HG02885 (cell line): ENCODE measurements at regions not wholly inside any gene's neighbourhood (a gene's known extent, or its start where the extent isn't known, plus 50 kb on each side); places are given as distances from the start of the nearest gene placed in this dataset.
A peak's percentile ranks its signal among the peaks of the same experiment; 100 is the strongest.

Source experiments
- ATAC-seq: cut with Tn5 transposase; IDR thresholded peaks from one replicate; pipeline ENCODE4 v1.9.1; 2021; ENCODE audit warnings: mild to moderate bottlenecking; ENCODE audit not compliant: unreplicated experiment, poor library complexity

GRCh38 chr5:173689171-173689736 lies 72.8 kb upstream of the BOD1 start:
- no peak for ATAC-seq

DNA sequence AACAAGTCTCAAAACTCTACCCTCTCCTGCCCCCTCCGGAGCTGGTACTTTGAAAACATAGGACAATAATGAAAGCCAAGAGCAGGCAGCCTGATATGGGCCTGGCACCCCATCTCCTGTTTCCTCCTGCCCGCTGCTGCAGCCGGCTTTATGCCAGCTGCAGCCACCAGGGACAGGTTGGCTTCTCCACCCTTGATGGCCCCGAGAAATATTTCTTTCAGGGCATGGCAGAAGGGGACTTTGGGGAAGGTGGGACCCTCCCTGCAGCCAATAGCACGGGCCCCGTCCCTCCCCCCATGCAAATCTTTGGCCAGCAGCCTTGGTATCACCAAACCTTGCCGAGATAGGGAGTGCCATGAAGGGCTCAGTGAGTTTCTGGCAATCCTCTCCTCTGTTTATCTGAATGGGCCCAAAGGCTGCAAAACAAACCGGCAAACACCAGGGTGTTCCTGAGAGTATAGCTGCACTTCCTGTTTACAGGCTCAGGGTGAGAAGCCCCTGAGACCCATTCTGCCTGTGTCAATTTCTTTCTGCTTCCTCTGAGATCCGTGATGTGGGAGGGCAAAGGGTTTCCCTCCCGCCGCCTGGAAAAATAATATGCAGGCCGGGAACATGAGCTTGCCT lies 73.4 kb upstream of the BOD1 start:
- ATAC-seq = peak; percentile 45

GRCh38 chr5:173691931-173692330 lies 75.5 kb upstream of the BOD1 start:
- no peak for ATAC-seq

DNA sequence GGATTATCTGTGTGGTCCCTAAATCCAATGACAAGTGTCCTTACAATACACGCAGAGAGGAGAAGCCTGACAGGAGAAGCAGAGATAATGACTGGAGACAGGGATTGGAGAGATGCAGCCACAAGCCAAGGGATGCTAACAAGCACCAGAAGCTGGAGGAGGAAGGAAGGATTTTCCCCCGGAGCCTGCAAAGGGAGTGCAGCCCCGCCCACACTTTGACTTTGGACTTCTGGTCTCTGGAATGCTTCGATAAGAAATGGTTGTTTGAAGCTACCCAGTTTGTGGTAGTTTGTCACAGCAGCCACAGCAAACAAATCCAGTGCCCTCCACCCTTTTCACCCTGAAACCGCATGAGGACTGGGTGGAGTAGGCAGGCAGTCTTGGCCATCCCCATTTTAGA lies 77.2 kb upstream of the BOD1 start:
- no peak for ATAC-seq

- no peak for ATAC-seq
Measured at GRCh38 chr5:173696216-173696615, 79.8 kb upstream of the BOD1 start.

GRCh38 chr5:173697931-173698579 lies 81.6 kb upstream of the BOD1 start:
- ATAC-seq = peak; percentile 51

DNA sequence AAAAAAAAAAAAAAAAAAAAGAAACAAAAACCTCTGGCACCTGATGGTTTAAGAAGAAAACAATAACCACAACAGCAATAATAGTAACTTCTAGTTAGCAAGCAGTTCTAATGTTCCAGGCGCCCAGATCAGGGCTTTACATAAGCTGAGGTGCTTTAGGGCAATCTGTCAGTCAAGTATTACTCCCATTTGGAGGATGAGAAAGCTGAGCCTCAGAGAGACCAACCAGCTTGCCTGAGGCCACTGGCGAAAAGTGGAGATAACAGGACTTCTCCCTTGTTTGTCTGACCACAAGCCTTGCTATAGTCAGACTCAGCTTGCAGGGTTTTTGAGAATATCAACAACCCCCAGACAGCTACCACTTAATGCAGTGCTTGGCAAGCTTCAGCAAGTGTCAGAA lies 83.5 kb upstream of the BOD1 start:
- no peak for ATAC-seq

DNA sequence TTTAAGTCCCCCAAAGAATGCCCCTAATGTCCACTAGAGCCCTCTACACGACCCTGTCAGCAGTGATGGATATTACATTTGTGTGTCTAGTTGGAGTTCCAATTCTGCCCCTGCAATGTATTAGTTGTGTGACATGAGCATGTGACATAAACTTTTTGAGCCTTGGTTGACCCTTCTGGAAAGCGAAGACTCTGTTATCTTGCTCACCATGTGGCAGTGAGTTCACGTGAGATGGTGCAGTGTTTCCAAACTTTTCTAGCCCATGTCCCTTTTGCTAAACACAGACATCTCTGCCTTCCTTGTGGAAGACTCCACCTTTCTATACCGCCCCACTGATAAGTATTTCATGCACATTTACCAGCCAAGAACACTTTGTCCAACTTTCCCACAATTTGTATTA lies 87.0 kb upstream of the BOD1 start:
- no peak for ATAC-seq

- ATAC-seq = no peak
Measured at GRCh38 chr5:173704615-173705511, 88.4 kb upstream of the BOD1 start.

DNA sequence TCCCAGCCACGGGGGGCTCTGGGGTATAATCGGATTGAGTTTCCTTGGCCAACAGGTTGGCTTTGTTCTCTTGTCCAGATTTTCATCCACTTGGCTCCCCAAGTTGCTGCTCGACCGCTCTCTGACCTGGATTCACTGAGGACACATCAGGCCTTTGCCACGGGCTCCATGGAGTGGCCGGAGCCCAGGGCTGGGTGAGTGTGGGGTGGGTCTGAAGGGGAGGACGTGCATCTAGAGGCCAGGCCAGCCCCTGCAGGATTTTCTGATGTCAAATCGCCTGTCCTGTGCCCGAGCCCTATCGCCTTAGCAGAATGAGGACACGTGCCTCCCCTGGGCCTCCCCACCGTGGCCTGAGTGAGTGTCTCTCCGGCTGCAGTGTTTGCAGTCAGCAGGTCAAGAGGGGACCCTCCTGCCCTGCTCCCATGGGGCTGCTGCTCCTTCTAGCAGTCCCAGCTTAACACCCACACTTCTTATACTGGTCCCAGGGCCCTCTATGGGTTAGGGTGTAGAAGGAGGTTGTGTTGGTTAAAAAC lies 89.1 kb upstream of the BOD1 start:
- no peak for ATAC-seq

DNA sequence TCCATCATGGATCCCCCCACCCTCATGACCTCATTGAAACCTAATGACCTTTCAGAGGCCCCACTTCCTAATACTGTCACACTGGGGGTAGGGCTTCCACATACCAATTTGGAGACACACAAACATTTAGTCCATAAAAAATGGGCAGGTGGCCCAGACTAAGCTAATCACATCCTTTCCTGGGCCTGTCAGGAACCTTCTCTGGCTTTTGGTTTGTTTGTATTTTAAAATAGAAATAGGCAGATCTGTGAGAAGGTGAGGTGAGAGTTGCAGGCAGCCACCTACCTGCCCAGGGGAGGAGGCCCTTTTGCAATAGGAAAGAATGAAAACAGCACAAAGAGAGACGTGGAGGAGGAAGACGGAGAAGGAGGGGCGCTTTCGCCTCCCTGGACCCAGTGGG lies 90.2 kb upstream of the BOD1 start:
- ATAC-seq = no peak

DNA sequence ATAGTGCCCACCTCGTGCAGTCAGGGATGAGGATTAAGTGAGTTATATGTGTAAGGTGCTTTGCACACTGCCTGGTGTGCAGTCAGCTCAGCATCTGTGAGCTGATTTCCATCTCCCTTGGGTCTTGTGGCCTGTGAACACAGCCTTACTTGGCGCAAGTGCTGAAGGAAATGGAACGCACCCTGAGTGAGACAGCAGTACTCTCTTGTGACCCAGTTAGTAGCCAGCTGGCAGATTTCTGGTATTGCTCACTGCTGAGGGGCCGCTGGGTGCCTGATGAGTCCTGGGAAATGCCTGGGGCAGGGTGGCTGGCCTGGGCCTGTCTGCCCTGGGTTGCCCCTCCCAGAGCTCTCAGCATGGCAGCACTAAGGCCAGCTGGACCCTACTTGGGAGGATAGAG lies 90.9 kb upstream of the BOD1 start:
- no peak for ATAC-seq

- ATAC-seq = no peak
Measured at GRCh38 chr5:173709145-173709544, 92.7 kb upstream of the BOD1 start.

- ATAC-seq = no peak
Measured at GRCh38 chr5:173709761-173710160, 93.3 kb upstream of the BOD1 start.

DNA sequence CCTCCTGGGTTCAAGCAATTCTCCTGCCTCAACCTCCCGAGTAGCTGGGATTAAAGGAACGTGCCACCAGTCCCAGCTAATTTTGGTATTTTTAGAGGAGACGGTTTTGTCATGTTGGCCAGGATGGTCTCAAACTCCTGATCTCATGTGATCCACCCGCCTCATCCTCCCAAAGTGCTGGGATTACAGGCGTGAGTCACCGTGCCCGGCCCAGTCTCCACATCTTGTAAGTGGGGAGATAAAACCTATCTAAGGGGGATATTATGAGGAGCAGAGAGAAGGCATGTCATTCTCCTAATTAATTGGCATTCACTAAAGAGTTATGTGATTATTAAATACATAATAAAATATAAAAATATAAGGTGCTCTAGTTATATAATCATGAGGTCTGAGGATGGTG lies 94.1 kb upstream of the BOD1 start:
- ATAC-seq = no peak

DNA sequence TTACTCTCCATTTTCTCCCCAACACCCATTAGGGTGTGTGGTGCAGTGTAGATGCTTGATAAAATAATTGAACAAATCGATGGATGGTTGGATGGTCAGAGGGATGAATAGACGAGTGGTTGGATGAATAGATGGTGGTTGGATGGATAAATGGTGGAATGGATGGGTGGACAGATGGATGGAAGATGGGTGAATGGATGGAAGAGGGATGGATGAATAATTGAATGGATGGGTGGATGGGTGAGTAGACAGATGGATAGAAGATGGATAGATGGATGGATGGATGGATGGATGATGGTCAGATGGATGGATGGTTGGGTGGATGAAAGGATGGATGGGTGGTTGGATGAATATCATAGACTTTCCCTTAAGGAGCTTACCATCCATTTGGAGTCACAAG lies 95.0 kb upstream of the BOD1 start:
- no peak for ATAC-seq

DNA sequence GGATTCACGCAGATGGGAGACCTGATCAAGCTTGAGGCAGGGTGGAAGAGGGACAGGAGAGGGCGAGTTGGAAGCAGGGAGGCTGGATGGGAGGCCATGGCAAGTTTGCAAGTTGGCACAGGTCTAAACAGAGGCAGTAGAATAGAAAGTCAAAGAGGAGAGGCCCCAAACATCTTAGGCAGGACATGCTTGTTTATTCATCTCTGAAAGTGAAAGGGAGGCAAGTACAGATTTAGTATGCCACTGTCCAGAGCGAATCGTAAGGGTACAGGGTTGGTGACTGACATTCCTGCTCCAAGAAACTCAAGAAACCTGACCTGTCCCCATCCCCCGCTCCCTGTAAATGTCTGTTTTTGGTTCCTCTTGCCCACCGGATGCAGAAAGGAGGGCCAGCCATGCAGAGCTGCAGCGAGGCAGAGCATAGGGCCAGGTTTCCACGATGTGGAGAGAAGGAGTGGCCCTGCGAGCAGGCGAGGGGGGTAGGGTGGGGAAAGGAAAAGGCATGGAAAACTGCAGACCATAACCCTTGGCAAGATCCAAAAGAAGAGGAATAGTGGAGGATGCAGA lies 96.2 kb upstream of the BOD1 start:
- no peak for ATAC-seq

GRCh38 chr5:173714551-173715428 lies 98.3 kb upstream of the BOD1 start:
- no peak for ATAC-seq

DNA sequence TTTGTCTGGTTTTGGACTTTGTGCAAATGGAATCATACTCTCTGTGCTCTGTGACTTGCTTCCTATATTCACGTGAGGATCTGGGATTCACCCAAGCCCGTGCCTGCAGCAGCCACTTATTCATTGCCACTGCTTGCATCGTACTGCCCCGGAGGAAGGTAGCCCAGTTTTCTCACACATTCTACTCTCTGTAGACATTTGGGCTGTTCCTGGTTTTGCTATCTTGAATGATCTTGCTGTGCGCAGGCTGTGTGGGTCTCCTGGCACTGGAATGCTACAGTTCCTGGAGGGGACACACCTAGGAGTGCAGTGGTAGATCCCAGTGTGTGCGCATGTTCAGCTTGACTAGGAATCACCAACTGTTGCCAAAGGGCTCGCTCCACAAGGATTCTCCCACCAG lies 99.2 kb upstream of the BOD1 start:
- no peak for ATAC-seq
